GM19328 (cell line): ENCODE measurements at regions not wholly inside any gene's neighbourhood (a gene's known extent, or its start where the extent isn't known, plus 50 kb on each side); places are given as distances from the start of the nearest gene placed in this dataset.
"Not testable (repeated sequence)": the region's sequence is repeated elsewhere in the genome, so short reads cannot be mapped to it uniquely, and the experiment has no call there.

Experiments
- ATAC-seq: cut with Tn5 transposase; IDR thresholded peaks from one replicate; pipeline ENCODE4 v1.9.1; 2021; ENCODE audit warnings: mild to moderate bottlenecking, moderate library complexity; ENCODE audit not compliant: unreplicated experiment

DNA sequence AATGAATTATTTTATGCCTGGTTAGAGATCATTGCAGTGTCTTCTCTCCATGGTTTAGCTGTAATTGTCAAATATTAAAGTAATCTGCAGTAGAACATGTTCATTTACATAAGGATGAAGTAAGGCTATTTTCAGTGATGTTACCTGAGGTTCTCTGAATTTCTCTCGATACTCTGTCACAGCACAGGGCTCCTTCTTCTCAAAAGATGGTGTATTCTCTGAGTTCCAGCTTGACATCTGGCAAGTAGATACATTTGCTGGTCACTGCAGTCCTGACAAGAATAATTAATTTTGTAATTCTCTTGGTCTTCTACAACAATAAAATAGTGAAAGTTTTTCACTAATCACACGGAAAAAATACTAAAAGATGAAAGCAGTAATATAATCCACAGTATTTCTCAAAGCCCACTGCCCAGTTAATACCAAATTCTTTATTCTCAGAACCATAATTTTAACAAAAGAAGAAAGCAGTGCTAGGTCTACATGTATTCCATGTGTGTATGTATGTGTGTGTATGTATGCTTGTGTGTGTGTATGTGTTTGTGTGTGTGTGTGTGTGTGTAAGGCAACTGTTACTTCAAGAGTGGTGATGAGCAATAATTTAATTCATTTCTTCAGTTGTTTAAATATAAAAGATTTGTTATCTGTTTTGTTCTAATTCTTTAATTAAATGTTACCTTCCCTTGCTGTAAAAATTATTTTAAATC lies 1165.5 kb upstream of the SLC39A10 start:
- no peak for ATAC-seq

DNA sequence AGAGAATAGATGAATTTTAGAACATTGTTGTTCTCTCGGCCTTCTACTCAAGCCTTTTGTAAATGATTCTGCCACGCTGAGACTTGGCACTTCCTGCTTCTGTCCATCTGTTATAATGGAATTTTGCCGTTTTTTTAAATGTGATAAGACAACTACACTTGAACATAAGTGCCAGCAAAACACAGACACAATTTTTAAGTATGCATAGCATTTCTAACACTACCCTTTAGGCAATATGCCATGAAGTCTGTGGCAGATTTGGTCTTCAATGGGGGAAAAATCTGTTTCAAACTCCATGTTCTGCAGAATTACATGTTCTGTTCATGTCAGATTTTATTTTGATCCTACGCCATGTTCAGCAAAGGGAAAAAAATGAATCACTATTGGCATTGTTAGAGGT lies 1170.7 kb upstream of the SLC39A10 start:
- ATAC-seq, result no peak

DNA sequence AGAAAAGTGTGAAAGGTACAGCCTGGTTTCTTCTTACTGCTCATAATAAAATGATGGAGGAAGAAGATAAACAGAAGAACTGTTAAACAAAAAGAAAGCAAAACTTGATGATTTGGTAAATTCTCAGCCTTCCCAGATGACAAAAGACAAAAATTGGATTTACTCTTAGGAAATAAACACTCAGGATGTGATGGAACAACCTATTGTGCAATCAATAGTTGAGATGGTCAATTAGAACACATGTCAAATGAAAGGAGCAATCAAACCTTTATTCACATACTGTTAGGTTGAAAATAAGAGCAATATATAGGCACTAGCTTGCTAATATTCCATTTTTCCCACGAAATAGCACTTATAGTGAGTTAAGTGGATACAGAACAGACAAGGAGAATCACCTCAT lies 1174.0 kb upstream of the SLC39A10 start:
- ATAC-seq, result no peak

DNA sequence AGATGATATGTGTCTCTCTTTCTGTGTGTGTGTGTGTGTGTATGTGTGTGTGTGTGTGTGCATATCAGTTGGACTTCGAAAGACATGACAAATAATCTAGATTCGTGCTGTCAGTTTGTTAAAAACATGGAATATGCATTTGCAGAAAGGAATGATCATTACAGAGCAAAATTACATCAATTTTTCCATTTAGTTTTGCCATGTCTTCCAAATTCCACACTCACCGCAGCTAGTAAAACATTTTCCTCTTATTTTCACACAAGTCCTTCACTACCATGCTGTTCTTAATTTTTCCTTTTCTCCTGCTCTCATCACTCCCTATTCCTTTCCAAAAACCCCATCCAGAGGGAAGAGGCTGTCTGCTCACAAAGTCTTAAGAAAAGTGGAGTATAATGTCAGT lies 1191.4 kb upstream of the SLC39A10 start:
- no peak for ATAC-seq

DNA sequence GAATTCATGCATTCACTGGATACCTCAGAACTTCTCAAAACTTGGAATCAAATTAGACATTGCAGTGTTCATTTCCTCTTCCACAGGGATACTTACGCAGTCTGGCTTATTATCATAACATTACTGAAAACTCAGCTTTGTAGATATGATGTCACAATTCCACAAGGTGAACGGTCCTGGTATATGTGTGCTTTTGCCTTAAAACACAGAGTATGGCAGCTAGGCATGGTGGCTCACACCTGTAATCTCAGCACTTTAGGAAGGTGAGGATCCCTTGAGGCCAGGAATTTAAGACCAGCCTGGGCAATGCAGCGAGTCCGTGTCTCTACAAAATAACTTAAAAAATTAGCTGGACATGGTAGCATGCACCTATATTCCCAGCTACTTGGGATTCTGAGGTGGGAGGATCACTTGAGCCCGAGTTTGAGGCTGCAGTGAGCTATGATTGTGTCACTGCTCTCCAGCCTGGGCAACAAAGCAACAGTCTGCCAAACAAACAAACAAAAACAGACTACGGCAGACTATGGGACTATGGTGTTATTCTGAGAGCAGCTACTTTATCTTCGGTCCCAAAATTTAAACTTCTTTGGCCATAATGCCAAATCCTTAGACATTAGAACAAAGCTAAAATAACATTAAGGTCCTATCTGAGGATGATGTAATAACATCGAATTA lies 1191.9 kb upstream of the SLC39A10 start:
- ATAC-seq, result no peak

DNA sequence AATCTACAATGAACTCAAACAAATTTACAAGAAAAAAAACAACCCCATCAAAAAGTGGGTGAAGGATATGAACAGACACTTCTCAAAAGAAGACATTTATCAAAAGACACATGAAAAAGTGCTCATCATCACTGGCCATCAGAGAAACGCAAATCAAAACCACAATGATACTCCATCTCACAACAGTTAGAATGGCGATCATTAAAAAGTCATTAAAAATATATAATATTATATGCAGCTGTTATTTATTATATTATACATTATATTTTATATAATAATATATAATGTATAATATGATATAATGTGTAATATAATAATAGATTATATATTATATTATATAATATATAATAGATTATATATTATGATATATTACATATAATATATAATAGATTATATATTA lies 1194.1 kb upstream of the SLC39A10 start:
- ATAC-seq, result not testable (repeated sequence)

DNA sequence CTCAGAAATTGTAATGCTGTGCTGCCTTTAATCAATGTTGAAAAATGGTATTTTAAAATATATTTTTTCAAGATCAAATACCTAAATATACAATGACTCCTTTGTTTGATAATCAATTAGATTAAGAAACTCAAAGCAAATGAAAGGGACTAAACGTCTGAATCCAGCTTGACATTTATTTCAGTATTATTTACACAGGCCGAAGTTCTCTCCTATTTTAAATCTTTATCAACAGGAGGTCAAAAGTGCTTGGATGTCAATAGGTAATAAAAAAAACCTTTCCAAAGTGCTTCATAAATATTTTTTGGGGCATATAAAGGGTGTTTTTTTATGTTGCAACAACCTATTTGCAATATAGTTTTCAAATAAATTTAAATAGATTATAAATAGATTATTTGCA lies 1201.7 kb upstream of the SLC39A10 start:
- ATAC-seq, result no peak

DNA sequence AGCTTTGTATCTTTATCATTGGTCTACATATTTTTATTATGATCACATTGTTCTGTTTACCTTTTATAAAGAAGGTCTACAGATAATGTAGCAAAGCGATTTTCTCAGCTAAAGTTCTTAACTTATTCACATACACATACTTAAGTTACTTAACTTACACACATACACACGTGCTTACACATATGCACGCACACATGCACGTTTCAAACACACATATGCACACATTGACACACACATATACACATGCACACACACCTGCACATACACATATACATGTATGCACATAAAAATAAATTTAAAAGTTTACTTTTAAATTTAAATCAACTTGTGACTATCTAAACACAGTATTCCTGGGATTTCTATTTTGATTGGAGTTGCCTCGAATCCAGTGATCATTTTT lies 1204.5 kb upstream of the SLC39A10 start:
- ATAC-seq, result no peak

DNA sequence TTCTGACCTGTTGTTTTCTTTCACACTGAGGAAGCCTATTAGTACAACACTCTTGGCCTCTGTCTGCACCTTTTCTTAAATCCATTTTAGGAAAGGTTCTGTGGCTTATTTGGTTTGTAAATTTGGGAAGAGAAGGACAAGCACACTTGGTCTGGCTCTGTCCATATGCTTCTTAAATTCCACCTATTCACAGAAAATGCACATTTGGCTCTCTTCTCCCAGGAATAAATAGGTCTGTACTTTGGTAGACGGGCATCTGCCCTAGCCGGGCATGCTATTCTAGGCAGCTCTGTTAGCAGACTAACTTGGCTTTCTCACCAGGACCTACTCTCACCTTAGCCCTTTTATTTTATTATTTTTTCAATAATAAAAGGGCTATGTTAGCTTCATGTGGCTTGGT lies 1211.8 kb upstream of the SLC39A10 start:
- no peak for ATAC-seq

DNA sequence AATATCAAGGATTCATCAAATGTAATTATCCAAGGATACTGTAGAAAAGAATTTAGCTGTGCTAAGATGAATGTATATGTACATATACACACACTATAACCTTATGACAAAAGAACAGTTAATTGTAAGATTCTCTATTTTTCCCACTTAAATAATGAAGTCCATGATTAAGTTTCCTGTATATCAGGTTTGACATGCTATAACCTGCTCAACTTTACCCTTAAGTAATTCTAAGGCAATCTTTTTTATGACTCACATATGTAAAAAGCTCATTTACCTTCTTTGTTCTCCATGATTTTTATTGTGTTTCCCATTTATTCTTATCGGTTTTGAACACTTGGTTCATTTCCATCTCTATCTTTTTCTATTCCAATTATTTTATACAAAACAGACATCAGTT lies 1213.1 kb upstream of the SLC39A10 start:
- ATAC-seq, result no peak

DNA sequence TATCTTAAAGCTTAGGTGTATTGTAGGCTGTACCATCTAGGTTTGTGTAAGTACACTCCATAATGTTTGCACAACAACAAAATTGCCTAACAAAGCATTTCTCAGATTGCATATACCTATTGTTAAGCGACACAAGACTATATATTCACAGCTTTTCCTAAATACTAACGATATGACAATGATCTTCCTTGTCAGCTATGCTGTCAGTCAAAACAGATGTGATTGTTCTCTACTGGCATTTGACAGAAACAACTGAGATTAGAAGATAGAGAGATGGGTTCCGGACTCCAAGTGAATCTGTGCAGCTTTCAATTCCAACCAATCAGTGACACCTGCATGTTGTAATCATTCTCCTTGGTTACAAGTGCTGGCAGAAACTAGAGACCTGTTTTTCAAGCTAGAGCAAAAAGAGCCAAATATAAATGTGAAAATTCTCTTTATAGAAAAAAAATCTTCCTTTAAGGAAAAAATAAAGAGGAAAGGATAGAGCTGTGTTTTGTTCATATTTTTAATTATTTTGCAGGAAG lies 1232.3 kb upstream of the SLC39A10 start:
- ATAC-seq, result no peak

DNA sequence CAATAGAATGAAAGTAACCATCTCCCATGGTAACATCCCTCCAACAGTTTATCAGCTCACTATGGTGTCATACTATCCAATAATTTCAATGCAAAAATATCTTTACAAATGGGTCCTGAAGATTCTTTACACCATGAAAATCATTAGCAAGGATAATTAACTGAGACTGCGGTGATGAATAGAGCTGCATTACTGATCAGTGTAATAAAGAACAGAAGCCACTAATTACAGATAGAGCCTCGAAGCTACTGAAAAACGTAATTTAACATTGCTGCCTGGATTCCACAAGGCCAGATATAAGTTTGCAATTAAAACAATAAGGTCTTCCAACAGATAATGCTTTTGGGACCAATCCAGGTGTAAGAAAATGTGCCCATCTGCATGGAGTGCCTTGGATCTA lies 1245.8 kb upstream of the SLC39A10 start:
- no peak for ATAC-seq

DNA sequence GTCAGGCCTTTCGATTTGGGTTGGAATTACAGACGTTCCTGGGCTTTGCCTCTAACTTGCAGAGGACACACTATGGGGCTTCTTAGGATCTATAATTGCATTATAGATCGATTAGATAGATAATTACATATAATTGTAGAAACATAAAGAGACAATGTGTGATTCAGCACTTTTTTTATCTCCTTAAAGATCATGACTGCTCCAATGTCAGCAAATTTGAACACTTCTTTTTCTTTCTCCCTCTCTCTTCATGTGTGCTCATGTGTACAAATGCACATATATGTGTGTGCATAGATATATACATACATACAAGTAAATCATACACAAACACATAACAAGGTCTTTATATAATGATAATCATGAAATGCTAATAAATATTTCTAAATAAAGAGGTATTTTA lies 1261.2 kb upstream of the SLC39A10 start:
- no peak for ATAC-seq

DNA sequence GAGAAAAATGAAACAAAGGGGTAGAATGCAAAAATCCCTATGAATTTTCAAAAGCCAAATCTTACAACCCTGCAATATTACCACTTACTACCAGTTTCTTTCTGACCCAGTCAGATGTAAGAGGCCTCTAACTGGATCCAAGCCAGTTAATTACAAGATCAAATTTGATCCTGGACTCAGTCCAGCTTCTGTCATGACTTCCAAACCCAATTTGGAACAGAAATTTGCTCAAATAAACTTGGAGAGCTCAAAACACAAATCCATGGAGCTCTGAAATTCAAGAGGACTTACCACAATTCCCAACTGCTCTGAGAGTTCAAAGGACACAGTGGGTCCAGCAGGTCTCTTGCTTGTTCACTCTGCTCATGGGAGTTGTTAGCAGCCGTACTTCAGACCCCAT lies 1271.7 kb upstream of the SLC39A10 start:
- no peak for ATAC-seq

DNA sequence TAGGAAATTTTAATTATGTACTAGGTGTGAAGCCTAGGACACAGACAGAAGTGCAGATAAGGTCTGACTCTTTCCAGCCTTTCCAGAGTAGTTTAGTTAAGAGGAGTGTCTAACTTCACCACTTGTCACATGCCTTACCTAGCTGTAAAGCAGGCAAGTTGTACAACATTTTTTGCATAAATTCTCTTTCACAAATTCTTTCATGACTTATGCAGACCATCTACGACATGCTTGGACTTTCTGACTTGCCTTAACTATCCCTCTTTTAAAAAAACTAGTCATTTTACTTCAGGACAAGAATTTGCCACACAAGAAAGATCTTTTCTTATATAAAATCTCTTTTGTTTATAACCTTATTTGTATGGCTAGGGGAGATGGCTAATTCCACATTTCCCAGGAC lies 1273.6 kb upstream of the SLC39A10 start:
- ATAC-seq, result no peak

DNA sequence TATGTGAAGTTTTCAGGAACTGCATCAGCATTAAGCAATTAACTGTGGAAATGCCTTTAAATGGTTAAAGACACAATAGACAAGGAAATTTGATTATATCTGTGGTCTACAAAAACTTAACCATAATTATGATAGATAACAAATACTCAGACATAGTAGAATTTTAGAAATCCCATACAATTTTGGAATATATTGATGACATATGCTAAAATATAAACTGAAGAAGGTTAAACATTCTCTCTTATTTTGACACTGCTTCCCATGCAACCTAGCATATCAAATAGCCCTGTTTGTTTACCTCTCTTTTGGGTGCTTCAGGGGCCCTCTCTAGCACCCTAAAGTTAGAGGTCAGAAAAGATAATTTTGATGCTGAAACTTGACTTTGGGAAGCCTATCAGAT lies 1274.8 kb upstream of the SLC39A10 start:
- ATAC-seq, result no peak

DNA sequence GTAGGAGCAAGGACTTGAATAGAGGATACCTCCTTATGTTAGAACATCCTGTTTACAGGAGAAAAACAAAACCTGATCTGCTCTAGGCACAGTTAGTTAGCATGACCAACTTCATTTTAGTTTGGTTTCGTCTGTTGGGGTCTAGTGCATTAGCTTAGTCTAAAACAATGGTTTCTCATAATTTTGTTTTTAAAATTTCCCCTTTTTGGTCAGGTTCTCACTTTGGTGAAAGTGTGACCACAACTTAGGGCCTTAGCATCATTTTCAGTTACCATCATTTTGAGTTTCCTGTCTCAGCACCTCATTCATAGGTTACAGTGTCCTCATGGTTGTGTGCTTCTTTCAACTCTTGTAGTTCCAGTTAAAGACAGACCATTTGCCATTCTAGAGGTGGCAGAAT lies 1277.0 kb upstream of the SLC39A10 start:
- no peak for ATAC-seq

DNA sequence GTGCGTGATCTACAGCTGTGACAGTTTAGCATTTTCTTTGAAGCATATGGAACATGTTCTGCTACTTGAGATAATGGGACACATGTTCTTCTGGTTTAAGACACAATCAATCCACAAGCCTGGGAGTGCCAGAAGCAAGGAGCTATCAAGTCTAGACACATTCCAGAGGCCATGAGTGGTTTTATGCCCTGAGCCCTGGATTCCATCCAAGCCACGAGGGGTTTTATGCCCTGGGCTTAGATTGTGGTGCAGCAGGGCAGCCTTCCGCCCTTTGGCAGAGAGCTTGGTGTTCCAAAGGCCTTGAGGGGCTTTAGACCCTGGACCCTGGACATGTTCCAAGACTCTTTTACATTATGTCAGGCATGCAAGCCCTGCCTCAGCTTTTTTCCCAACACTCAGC lies 1289.6 kb upstream of the SLC39A10 start:
- not testable (repeated sequence) for ATAC-seq

DNA sequence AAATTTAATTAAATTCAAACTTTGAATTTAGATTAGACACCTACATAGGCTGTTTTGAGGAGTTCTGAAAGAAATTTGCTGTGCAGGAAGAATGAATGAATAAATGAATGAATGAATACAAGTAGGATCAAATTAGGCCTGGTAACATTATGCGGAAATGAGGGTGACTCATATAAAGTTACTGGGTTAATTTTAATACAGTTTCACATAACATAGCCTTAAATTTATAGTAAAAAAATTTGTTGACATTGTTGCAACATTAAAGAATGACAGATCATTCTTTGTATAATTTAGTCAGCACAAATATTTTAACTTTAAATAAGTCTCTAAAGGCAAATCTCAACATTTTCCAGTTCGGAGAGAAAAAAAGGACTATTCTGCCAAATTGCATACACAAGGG lies 1293.1 kb upstream of the SLC39A10 start:
- ATAC-seq, result no peak

DNA sequence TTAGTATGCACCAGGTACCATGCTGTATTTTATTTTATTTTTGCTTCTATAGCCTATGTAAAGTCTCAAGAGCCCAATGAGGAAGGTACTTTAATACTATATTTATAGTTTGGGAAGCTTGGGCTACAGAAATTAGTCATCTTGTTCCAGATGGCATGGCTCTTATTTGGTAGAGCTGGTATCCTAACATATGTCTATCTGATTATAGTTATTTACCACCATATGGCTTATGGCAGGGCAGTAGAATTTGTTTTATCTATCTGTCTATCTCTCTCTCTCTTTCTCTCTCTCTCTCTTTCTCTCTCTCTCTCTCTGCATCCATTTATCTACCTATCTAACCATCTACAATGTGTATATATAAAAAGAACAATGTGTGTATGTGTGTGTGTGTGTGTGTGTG lies 1293.7 kb upstream of the SLC39A10 start:
- no peak for ATAC-seq

DNA sequence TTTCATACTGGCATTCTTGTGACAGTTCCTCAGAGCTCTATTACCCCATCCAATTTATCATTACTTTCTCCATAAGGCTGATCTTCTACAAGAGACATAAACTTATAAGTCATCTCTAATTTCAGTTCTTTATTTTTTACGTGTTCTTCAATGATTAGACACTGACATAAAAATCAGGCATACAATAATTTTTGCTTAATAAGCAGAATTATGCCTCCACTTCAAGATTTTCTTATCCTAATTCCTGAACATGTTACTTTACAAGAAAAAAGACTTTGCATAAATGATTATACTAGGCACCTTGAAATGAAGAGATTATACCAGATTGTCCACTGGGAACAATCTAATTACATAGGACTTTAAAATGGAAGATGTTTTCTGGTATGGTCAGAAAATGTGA lies 1304.5 kb upstream of the SLC39A10 start:
- no peak for ATAC-seq

DNA sequence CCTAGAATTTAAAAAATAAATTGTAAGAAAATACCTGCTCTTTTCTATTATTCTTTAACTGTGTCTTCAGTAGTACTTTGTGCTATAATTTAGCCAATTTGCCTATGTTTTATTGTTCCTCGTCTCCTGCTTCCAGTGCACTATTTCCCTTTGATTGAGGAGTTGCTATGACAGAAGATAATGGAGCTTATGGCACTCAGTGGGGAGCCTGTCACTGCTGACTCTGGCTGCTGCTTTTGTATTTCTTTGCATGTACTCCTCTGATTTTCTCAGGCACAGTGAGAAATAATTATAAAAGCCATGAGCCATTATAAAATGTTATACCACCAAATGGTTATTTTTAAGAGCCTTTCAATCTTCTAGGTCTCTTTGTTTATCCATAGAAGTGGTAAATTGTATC lies 1310.8 kb upstream of the SLC39A10 start:
- no peak for ATAC-seq

DNA sequence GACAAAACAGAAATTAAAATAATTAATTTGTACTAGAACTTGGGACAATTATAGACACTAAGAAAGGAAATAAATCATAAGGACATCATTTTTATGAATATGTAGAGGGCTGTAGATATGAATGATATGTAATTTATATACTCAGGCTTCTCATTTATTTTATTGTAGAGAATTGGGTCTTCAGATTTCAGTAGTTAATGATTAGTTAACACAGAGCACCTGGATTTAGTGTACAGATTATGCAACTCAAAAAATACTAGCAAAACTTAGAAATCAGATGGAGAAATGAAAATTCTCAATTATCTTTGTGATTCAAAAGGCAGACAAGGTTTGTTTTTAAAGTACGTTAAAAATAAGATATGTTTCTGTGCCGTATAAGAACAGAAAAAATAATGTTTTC lies 1311.7 kb upstream of the SLC39A10 start:
- ATAC-seq, result no peak
